Keratinocyte (primary cell): ENCODE measurements at regions not wholly inside any gene's neighbourhood (a gene's known extent, or its start where the extent isn't known, plus 50 kb on each side); places are given as distances from the start of the nearest gene placed in this dataset.

Experiments used
- DNase-seq: peaks from one replicate; pipeline ENCODE4 v3.0.0-alpha.2; 2011; ENCODE audit warnings: low read depth, missing footprints, low spot score
- FAIRE-seq: peaks from 2 replicates; lab custom pipeline; 2011; peaks lifted over from hg19 to GRCh38; lab: Jason Lieb, UNC
- H2AFZ ChIP-seq: 2 replicates; pipeline ENCODE4 v1.6.0; 2012; ENCODE audit warnings: low read length, control low read depth, inconsistent platforms; ENCODE audit not compliant: control insufficient read depth
- H3K27ac ChIP-seq: 2 replicates; pipeline ENCODE4 v1.5.1; 2011; ENCODE audit warnings: low read length; ENCODE audit not compliant: control insufficient read depth, insufficient read depth
- H3K27me3 ChIP-seq: 3 replicates; pipeline ENCODE4 v1.6.0; 2011; ENCODE audit warnings: low read length; ENCODE audit not compliant: control insufficient read depth, insufficient read depth; ENCODE audit errors: extremely low read depth
- H3K36me3 ChIP-seq, 2 experiments: 2 replicates in 1 of 2; 3 replicates in 1 of 2; pipeline ENCODE4 v1.5.1; 2011; ENCODE audit warnings: low read length in 2 of 2, mild to moderate bottlenecking in 1 of 2; ENCODE audit not compliant: control insufficient read depth in 2 of 2, insufficient read depth in 2 of 2; ENCODE audit errors: extremely low read depth in 1 of 2
- H3K4me1 ChIP-seq: 3 replicates; pipeline ENCODE4 v1.5.1; 2011; ENCODE audit warnings: low read length; ENCODE audit not compliant: control insufficient read depth, insufficient read depth; ENCODE audit errors: extremely low read depth
- H3K4me2 ChIP-seq: 3 replicates; pipeline ENCODE4 v1.6.0; 2011; ENCODE audit warnings: low read depth, low read length; ENCODE audit not compliant: control insufficient read depth, insufficient read depth; ENCODE audit errors: extremely low read depth
- H3K4me3 ChIP-seq, 3 experiments: fragments of 200-600 bp in 1 of 3; sonication (generic) in 1 of 3; 2 replicates in 2 of 3; 3 replicates in 1 of 3; pipeline ENCODE4 v1.5.1; 2011 to 2016; ENCODE audit warnings: low read length in 3 of 3, mild to moderate bottlenecking in 3 of 3, control low read depth in 2 of 3, inconsistent platforms in 1 of 3, low read depth in 1 of 3, mixed read lengths in 1 of 3, mixed run types in 1 of 3, moderate library complexity in 1 of 3; ENCODE audit not compliant: control insufficient read depth in 2 of 3, insufficient read depth in 2 of 3; ENCODE audit errors: extremely low read depth in 1 of 3
- H3K79me2 ChIP-seq: 2 replicates; pipeline ENCODE4 v1.6.0; 2012; ENCODE audit warnings: low read length; ENCODE audit not compliant: control insufficient read depth, insufficient read depth
- H3K9ac ChIP-seq: 3 replicates; pipeline ENCODE4 v1.6.0; 2011; ENCODE audit warnings: low read length; ENCODE audit not compliant: control insufficient read depth, insufficient read depth; ENCODE audit errors: extremely low read depth
- H3K9me1 ChIP-seq: 3 replicates; pipeline ENCODE4 v1.6.0; 2011; ENCODE audit warnings: low read length; ENCODE audit not compliant: control insufficient read depth, insufficient read depth; ENCODE audit errors: extremely low read depth
- H3K9me3 ChIP-seq: 2 replicates; pipeline ENCODE4 v1.5.1; 2012; ENCODE audit warnings: low read depth, low read length; ENCODE audit not compliant: control insufficient read depth
- H4K20me1 ChIP-seq: 3 replicates; pipeline ENCODE4 v1.6.0; 2011; ENCODE audit warnings: low read length; ENCODE audit not compliant: control insufficient read depth, insufficient read depth; ENCODE audit errors: extremely low read depth
- EZH2 ChIP-seq: IDR thresholded peaks from one replicate; pipeline ENCODE4 v1.6.1; 2012; ENCODE audit warnings: inconsistent platforms, mild to moderate bottlenecking, low read length, moderate library complexity
- dilution Hi-C: fragments of 300-500 bp; cut with MboI; formaldehyde crosslinking; loops from one replicate; pipeline ENCODE4 v1.7.0; 2020; ENCODE audit warnings: low sequenced_read_pairs; ENCODE audit not compliant: extremely low pct_ligation_motif_present
- TF ChIP-seq, protein P1 (sequence below), 3 experiments: IDR thresholded peaks in 1 of 3; conservative IDR thresholded peaks in 1 of 3; optimal IDR thresholded peaks in 1 of 3; 2 replicates in 2 of 3; 3 replicates in 1 of 3; pipeline versions ENCODE3 to v1.5.1; 2011; ENCODE audit warnings: low read length in 3 of 3, mild to moderate bottlenecking in 3 of 3, moderate library complexity in 2 of 3, control low read depth in 1 of 3, inconsistent platforms in 1 of 3; ENCODE audit not compliant: insufficient read depth in 2 of 3; ENCODE audit errors: extremely low read depth in 1 of 3

DNA sequence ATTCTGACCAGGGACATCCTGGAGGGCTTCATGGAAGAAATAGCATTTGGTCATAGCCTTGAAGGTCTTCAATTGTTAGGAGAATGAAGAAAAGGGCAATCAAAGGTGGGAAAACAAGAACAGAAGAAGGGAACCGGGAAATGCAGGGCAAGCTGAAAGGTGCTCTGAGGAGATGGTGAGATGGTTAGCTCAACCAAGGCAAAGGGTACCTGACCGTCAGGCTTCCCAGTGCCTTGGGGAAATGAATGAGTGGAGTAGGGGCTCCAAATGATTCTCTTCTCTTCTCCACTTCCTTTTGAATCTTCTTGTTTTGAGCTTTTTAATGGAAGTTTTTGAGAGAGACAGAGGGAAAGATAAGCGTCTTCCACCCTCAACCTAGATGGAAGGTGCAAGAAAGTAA lies 155.6 kb upstream of the PWP1 start:
- H3K79me2 ChIP-seq: peaks cover 4% of the 10 kb centered on the region
- H2AFZ ChIP-seq: no peak overlapping the region
- H3K27ac ChIP-seq: no peak overlapping the region
- no peaks in the 10 kb centered on the region for H3K9me3 ChIP-seq
- H3K4me2 ChIP-seq: no peak overlapping the region
- no peak overlapping the region for H3K4me3 ChIP-seq
- no peaks in the 10 kb centered on the region for H3K4me1 ChIP-seq
- no peak overlapping the region for H3K9ac ChIP-seq
- H3K9me1 ChIP-seq: no peaks in the 10 kb centered on the region
- H3K27me3 ChIP-seq: no peaks in the 10 kb centered on the region
- DNase-seq: no peak
- no peaks in the 10 kb centered on the region for H4K20me1 ChIP-seq
- dilution Hi-C loops: no loop called here
- no peaks in the 10 kb centered on the region for H3K36me3 ChIP-seq
- no peak for FAIRE-seq
- TF ChIP-seq, protein P1, sequence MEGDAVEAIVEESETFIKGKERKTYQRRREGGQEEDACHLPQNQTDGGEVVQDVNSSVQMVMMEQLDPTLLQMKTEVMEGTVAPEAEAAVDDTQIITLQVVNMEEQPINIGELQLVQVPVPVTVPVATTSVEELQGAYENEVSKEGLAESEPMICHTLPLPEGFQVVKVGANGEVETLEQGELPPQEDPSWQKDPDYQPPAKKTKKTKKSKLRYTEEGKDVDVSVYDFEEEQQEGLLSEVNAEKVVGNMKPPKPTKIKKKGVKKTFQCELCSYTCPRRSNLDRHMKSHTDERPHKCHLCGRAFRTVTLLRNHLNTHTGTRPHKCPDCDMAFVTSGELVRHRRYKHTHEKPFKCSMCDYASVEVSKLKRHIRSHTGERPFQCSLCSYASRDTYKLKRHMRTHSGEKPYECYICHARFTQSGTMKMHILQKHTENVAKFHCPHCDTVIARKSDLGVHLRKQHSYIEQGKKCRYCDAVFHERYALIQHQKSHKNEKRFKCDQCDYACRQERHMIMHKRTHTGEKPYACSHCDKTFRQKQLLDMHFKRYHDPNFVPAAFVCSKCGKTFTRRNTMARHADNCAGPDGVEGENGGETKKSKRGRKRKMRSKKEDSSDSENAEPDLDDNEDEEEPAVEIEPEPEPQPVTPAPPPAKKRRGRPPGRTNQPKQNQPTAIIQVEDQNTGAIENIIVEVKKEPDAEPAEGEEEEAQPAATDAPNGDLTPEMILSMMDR (optimal IDR thresholded peaks at IDR 0.05 in 1 of 3, IDR thresholded peaks at IDR 0.05 in 1 of 3, conservative IDR thresholded peaks at IDR 0.05 in 1 of 3; ENCODE audit: extremely low read depth in 1 of 3, insufficient read depth in 2 of 3, low read length in 3 of 3): no peak
- no peak for TF ChIP-seq EZH2

DNA sequence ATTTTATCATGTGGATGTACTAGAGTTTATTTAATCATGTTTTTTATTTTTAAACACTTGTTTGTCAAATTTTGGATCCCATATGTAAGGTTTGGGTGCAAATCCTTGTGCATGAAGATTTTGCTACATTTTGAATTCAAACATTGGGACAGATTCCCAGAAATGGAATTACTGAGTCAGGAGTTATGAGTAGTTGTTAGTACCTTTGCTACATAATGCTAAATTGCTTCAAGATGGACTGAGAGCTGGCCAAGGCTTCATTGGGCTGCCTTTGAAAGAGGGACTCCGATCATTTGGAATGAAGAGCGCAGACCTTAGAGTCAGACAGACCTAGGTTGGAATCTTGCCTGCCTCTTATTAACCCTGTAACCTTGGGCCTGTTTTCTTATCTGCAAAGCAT lies 154.9 kb upstream of the PWP1 start:
- H3K9ac ChIP-seq: no peak overlapping the region
- H3K79me2 ChIP-seq: peaks cover 4% of the 10 kb centered on the region
- no peak overlapping the region for H3K27ac ChIP-seq
- no peak overlapping the region for H3K4me3 ChIP-seq
- no peak overlapping the region for H2AFZ ChIP-seq
- no peaks in the 10 kb centered on the region for H4K20me1 ChIP-seq
- no peaks in the 10 kb centered on the region for H3K9me3 ChIP-seq
- H3K27me3 ChIP-seq: no peaks in the 10 kb centered on the region
- H3K36me3 ChIP-seq: no peaks in the 10 kb centered on the region
- DNase-seq (no peak), FAIRE-seq (no peak)
- H3K9me1 ChIP-seq: no peaks in the 10 kb centered on the region
- dilution Hi-C loops: no loop called here
- H3K4me2 ChIP-seq: no peak overlapping the region
- no peaks in the 10 kb centered on the region for H3K4me1 ChIP-seq
- TF ChIP-seq, protein P1 (optimal IDR thresholded peaks at IDR 0.05 in 1 of 3, IDR thresholded peaks at IDR 0.05 in 1 of 3, conservative IDR thresholded peaks at IDR 0.05 in 1 of 3; ENCODE audit: extremely low read depth in 1 of 3, insufficient read depth in 2 of 3, low read length in 3 of 3): no peak
- no peak for TF ChIP-seq EZH2
